ENCODE measurements at regions not wholly inside any gene's neighbourhood (a gene's known extent, or its start where the extent isn't known, plus 50 kb on each side); places are given as distances from the start of the nearest gene placed in this dataset.

GRCh38 chr20:24830649-24831048 lies 118.4 kb upstream of the CST7 start:
- Histone ChIP-seq H3K36me3 (no peaks in the 10 kb centered on the region), H3K4me3 (no peak overlapping the region), H3K9me3 (replicated peaks) (no peaks in the 10 kb centered on the region), H3K27me3 (ENCODE audit: low read depth) (peaks cover 31% of the 10 kb centered on the region), H3K27ac (replicated peaks) (no peak overlapping the region), H3K4me1 (no peaks in the 10 kb centered on the region)
- TF ChIP-seq, protein P1, sequence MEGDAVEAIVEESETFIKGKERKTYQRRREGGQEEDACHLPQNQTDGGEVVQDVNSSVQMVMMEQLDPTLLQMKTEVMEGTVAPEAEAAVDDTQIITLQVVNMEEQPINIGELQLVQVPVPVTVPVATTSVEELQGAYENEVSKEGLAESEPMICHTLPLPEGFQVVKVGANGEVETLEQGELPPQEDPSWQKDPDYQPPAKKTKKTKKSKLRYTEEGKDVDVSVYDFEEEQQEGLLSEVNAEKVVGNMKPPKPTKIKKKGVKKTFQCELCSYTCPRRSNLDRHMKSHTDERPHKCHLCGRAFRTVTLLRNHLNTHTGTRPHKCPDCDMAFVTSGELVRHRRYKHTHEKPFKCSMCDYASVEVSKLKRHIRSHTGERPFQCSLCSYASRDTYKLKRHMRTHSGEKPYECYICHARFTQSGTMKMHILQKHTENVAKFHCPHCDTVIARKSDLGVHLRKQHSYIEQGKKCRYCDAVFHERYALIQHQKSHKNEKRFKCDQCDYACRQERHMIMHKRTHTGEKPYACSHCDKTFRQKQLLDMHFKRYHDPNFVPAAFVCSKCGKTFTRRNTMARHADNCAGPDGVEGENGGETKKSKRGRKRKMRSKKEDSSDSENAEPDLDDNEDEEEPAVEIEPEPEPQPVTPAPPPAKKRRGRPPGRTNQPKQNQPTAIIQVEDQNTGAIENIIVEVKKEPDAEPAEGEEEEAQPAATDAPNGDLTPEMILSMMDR (IDR thresholded peaks at IDR 0.05; ENCODE audit: borderline replicate concordance), result no peak
- no peak for DNase-seq
- intact Hi-C loops (cut with micrococcal nuclease), result no loop called here

DNA sequence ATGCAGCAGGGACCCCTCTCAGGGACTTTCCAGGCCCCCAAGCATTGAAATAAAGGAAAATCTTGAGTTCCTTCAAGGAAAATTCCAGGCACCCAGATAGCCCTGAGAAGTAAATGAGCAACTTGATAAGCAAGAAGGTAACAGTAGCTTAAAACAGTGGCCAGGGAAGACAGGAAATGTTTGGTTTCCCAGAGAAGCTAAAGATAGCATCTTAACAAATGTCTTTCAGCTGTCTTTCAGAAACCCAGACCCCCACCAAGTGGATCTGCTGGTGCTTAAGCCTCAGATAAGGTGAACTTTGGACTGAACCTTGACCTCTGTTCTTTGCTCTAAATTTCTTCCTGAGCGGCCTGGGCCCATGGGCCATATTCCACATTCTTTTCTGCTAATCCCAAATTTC lies 117.8 kb upstream of the CST7 start:
- Histone ChIP-seq H3K27ac (replicated peaks) (no peak overlapping the region), H3K4me3 (no peak overlapping the region), H3K27me3 (ENCODE audit: low read depth) (peaks cover 33% of the 10 kb centered on the region), H3K4me1 (no peaks in the 10 kb centered on the region), H3K9me3 (replicated peaks) (no peaks in the 10 kb centered on the region), H3K36me3 (no peaks in the 10 kb centered on the region)
- TF ChIP-seq, protein P1 (IDR thresholded peaks at IDR 0.05; ENCODE audit: borderline replicate concordance), result no peak
- DNase-seq, result no peak
- intact Hi-C loops (cut with micrococcal nuclease), result no loop called here

DNA sequence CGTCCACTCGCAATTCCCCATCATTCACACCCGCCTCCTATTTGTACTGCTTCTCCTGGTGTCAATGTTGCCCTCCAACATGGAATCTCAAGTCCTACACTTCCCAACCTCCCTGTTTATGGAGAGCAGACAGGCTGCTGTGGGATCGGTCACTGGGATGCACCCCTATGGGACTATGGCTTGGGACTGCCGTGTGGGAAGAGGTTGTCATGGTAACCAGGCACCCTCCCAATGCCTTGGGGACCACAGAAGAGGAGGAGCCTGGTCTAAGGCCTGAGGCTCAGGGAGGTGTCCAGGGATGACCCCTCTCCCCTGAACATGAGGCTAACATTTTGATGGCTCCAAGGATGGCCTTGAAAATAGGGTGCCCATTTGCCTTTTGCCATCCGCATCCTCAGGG lies 116.6 kb upstream of the CST7 start:
- DNase-seq, result no peak
- intact Hi-C loops (cut with micrococcal nuclease), result no loop called here
- TF ChIP-seq, protein P1 (IDR thresholded peaks at IDR 0.05; ENCODE audit: borderline replicate concordance), result no peak
- peaks cover 40% of the 10 kb centered on the region for H3K27me3 ChIP-seq (ENCODE audit: low read depth)
- no peaks in the 10 kb centered on the region for H3K36me3 ChIP-seq
- H3K9me3 ChIP-seq (replicated peaks), result no peaks in the 10 kb centered on the region
- H3K4me1 ChIP-seq, result no peaks in the 10 kb centered on the region
- H3K27ac ChIP-seq (replicated peaks), result no peak overlapping the region
- H3K4me3 ChIP-seq, result no peak overlapping the region

DNA sequence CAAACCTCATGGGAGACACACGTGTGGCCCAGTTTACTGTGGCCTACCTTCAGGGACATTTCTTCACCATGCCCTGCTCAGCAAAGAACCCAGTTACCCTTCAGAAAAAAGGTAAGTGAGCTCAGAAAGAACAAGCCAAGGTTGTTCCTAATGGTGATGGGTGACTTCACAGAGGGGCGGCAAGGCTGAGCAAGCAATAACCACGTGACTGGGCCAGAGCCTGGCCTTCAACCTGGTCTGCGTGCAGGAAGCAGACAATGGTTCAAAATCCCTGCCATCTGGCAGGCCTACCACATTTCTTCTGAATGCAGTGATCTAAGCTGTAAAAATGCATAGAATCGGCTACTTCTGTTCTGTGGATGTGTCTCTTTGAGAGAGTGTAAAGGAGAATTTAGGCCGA lies 115.5 kb upstream of the CST7 start:
- Histone ChIP-seq H3K4me1 (no peaks in the 10 kb centered on the region), H3K27me3 (ENCODE audit: low read depth) (peaks cover 40% of the 10 kb centered on the region), H3K36me3 (no peaks in the 10 kb centered on the region), H3K9me3 (replicated peaks) (no peaks in the 10 kb centered on the region), H3K27ac (replicated peaks) (no peak overlapping the region), H3K4me3 (no peak overlapping the region)
- TF ChIP-seq, protein P1 (IDR thresholded peaks at IDR 0.05; ENCODE audit: borderline replicate concordance), result no peak
- DNase-seq, result no peak
- intact Hi-C loops (cut with micrococcal nuclease), result no loop called here

- no peaks in the 10 kb centered on the region for H3K4me1 ChIP-seq
- no peak overlapping the region for H3K4me3 ChIP-seq
- TF ChIP-seq, protein P1 (IDR thresholded peaks at IDR 0.05; ENCODE audit: borderline replicate concordance), result no peak
- no peaks in the 10 kb centered on the region for H3K9me3 ChIP-seq (replicated peaks)
- H3K36me3 ChIP-seq, result no peaks in the 10 kb centered on the region
- peaks cover 39% of the 10 kb centered on the region for H3K27me3 ChIP-seq (ENCODE audit: low read depth)
- no peak for DNase-seq
- intact Hi-C loops (cut with micrococcal nuclease), result no loop called here
- no peak overlapping the region for H3K27ac ChIP-seq (replicated peaks)
Observed at GRCh38 chr20:24834310-24834709, 114.8 kb upstream of the CST7 start.

DNA sequence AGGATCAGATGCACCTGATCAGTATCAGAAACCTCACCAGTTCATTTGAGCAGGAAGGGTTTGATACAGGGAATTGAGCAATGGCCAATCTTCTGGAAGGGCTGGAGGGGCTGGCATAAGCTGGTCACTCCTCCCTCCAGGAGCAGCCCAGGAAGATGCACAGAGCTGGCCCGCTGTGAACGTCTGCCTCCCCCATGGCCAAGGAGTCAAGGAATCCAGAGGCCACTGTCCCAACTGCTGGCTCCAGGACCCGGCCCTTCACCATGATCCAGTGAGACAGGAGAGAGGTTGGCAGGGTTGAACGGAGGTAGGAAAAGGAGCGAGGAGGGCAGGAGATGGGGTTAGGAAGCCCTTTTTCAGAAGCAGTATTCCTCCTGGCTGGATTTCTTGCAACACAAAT lies 113.9 kb upstream of the CST7 start:
- no peaks in the 10 kb centered on the region for H3K4me1 ChIP-seq
- intact Hi-C loops (cut with micrococcal nuclease), result no loop called here
- peaks cover 31% of the 10 kb centered on the region for H3K27me3 ChIP-seq (ENCODE audit: low read depth)
- no peak for DNase-seq
- TF ChIP-seq, protein P1 (IDR thresholded peaks at IDR 0.05; ENCODE audit: borderline replicate concordance), result no peak
- no peaks in the 10 kb centered on the region for H3K36me3 ChIP-seq
- H3K4me3 ChIP-seq, result no peak overlapping the region
- no peak overlapping the region for H3K27ac ChIP-seq (replicated peaks)
- H3K9me3 ChIP-seq (replicated peaks), result no peaks in the 10 kb centered on the region

All from left ventricle myocardium inferior (tissue), 1 donor.